PFSK-1 (cell line): ENCODE measurements at regions not wholly inside any gene's neighbourhood (a gene's known extent, or its start where the extent isn't known, plus 50 kb on each side); places are given as distances from the start of the nearest gene placed in this dataset.

ENCODE experiments used
- FOXP2 ChIP-seq: optimal IDR thresholded peaks from 2 replicates; pipeline ENCODE3; 2011; ENCODE audit warnings: borderline replicate concordance, control low read depth, inconsistent platforms; ENCODE audit not compliant: insufficient read depth; ENCODE audit errors: extremely low read length, extremely low read depth
- POLR2AphosphoS5 ChIP-seq: IDR thresholded peaks from 2 replicates; pipeline ENCODE4 v1.6.1; 2012; ENCODE audit warnings: low read depth, mild to moderate bottlenecking, control low read depth, low read length, moderate library complexity
- REST ChIP-seq, 2 experiments: IDR thresholded peaks; 2 replicates each; pipeline versions ENCODE4 v1.6.1 to v1.8.0; 2011 to 2012; ENCODE audit warnings: low read depth in 2 of 2, low read length in 2 of 2, control low read depth in 1 of 2, inconsistent platforms in 1 of 2, mild to moderate bottlenecking in 1 of 2, moderate library complexity in 1 of 2; ENCODE audit not compliant: insufficient read depth in 1 of 2
- SIN3A ChIP-seq: IDR thresholded peaks from 2 replicates; pipeline ENCODE4 v1.6.1; 2012; ENCODE audit warnings: mild to moderate bottlenecking, low read length, moderate library complexity, borderline replicate concordance; ENCODE audit not compliant: insufficient read depth
- TAF1 ChIP-seq: IDR thresholded peaks from 2 replicates; pipeline ENCODE4 v1.6.1; 2012; ENCODE audit warnings: low read length, control low read depth, borderline replicate concordance; ENCODE audit not compliant: insufficient read depth

- TF ChIP-seq REST (IDR thresholded peaks at IDR 0.05; ENCODE audit: insufficient read depth in 1 of 2, low read depth in 2 of 2, low read length in 2 of 2) (no peak), POLR2AphosphoS5 (no peak), FOXP2 (no peak), TAF1 (no peak), SIN3A (no peak)
Observed at GRCh38 chr4:137106733-137107132, 425.6 kb downstream of the PCDH18 start.

GRCh38 chr4:137106287-137106686 lies 426.0 kb downstream of the PCDH18 start:
- TF ChIP-seq REST (IDR thresholded peaks at IDR 0.05; ENCODE audit: insufficient read depth in 1 of 2, low read depth in 2 of 2, low read length in 2 of 2) = no peak
- no peak for TF ChIP-seq FOXP2
- no peak for TF ChIP-seq SIN3A
- no peak for TF ChIP-seq TAF1
- TF ChIP-seq POLR2AphosphoS5 = no peak

GRCh38 chr4:137090951-137091350 lies 441.3 kb downstream of the PCDH18 start:
- no peak for TF ChIP-seq POLR2AphosphoS5
- no peak for TF ChIP-seq SIN3A
- no peak for TF ChIP-seq FOXP2
- no peak for TF ChIP-seq TAF1
- no peak for TF ChIP-seq REST (IDR thresholded peaks at IDR 0.05; ENCODE audit: insufficient read depth in 1 of 2, low read depth in 2 of 2, low read length in 2 of 2)

- TF ChIP-seq TAF1 (no peak), REST (IDR thresholded peaks at IDR 0.05; ENCODE audit: insufficient read depth in 1 of 2, low read depth in 2 of 2, low read length in 2 of 2) (no peak), FOXP2 (no peak), SIN3A (no peak), POLR2AphosphoS5 (no peak)
Observed at GRCh38 chr4:137083571-137084135, 448.6 kb downstream of the PCDH18 start.
